K562 (cell line): ENCODE measurements at regions not wholly inside any gene's neighbourhood (a gene's known extent, or its start where the extent isn't known, plus 50 kb on each side); places are given as distances from the start of the nearest gene placed in this dataset.

Experiments
- ATAC-seq: fragments of 200-7000 bp; cut with Tn5 transposase; 3 replicates; pipeline ENCODE4 v1.9.1; 2020; ENCODE audit warnings: moderate library complexity
- BruUV-seq: library from RNA; stranded (reverse); fragments of 400-500 nt; replicated peaks from 2 replicates; lab custom pipeline; 2021; lab: Mats Ljungman, UMichigan
- CTCF ChIA-PET: fragments of 300-600 bp; formaldehyde crosslinking; extraction: SDS; loops from one replicate; lab custom pipeline; 2021; ENCODE audit warnings: low intra/inter-chr PET ratio; lab: Yijun Ruan, JAX
- POLR2A ChIA-PET: fragments of 300-600, 350-650 bp; sonication (Branson Sonifier 250); formaldehyde crosslinking; extraction: SDS; loops from one replicate; lab custom pipeline; 2021; ENCODE audit warnings: antibody characterized with exemption, inconsistent platforms; lab: Yijun Ruan, JAX
- DNase-seq, 4 experiments: peaks; one replicate each; pipeline versions ENCODE4 v3.0.0 to v3.0.0-alpha.2; 2011 to 2018; ENCODE audit warnings: low spot score in 3 of 4, mixed read lengths in 3 of 4; ENCODE audit errors: extremely low read depth in 1 of 4
- FAIRE-seq: peaks from 2 replicates; lab custom pipeline; 2011; peaks lifted over from hg19 to GRCh38; lab: Jason Lieb, UNC
- H2AFZ ChIP-seq: 2 replicates; pipeline ENCODE4 v1.6.0; 2011; ENCODE audit warnings: low read depth, low read length, control low read depth, inconsistent platforms
- H3K27ac ChIP-seq: fragments of 200-600 bp; 3 replicates; pipeline ENCODE4 v1.8.0; 2011; ENCODE audit warnings: low read depth, mild to moderate bottlenecking, control low read depth, inconsistent platforms, low read length, moderate library complexity, mixed read lengths; ENCODE audit errors: extremely low read depth
- H3K27me3 ChIP-seq, 2 experiments: fragments of 300-600 bp in 1 of 2; 2 replicates in 1 of 2; 3 replicates in 1 of 2; pipeline versions ENCODE4 v1.6.0 to v1.8.0; 2011; ENCODE audit warnings: inconsistent platforms in 2 of 2, low read length in 2 of 2, mild to moderate bottlenecking in 1 of 2, mixed read lengths in 1 of 2, moderate library complexity in 1 of 2; ENCODE audit not compliant: control insufficient read depth in 2 of 2, insufficient read depth in 2 of 2
- H3K36me3 ChIP-seq: fragments of 300-600 bp; 3 replicates; pipeline ENCODE4 v1.8.0; 2011; ENCODE audit warnings: mild to moderate bottlenecking, low read length, inconsistent platforms; ENCODE audit not compliant: control insufficient read depth, insufficient read depth
- H3K4me1 ChIP-seq, 2 experiments: fragments of 200-600 bp in 1 of 2; replicated peaks in 1 of 2; 2 replicates in 1 of 2; 3 replicates in 1 of 2; pipeline versions ENCODE4 v1.5.1 to v1.8.0; 2011; ENCODE audit warnings: inconsistent platforms in 2 of 2, low read length in 2 of 2, mild to moderate bottlenecking in 1 of 2, mixed read lengths in 1 of 2, moderate library complexity in 1 of 2; ENCODE audit not compliant: control insufficient read depth in 2 of 2, insufficient read depth in 2 of 2
- H3K4me2 ChIP-seq: 2 replicates; pipeline ENCODE4 v1.6.1; 2011; ENCODE audit warnings: low read length, control low read depth, inconsistent platforms, mixed read lengths; ENCODE audit not compliant: insufficient read depth
- H3K4me3 ChIP-seq: fragments of 200-600 bp; sonication (generic), shearing (Covaris generic); 2 replicates; pipeline ENCODE4 v1.5.1; 2016; ENCODE audit warnings: control low read depth, inconsistent platforms
- H3K79me2 ChIP-seq: fragments of 200-600 bp; 3 replicates; pipeline ENCODE4 v1.8.0; 2011; ENCODE audit warnings: low read length, inconsistent platforms; ENCODE audit not compliant: control insufficient read depth, insufficient read depth
- H3K9ac ChIP-seq, 2 experiments: 2 replicates each; pipeline versions ENCODE4 v1.6.0 to v1.6.1; 2011; ENCODE audit warnings: low read depth in 2 of 2, low read length in 2 of 2, control low read depth in 1 of 2, inconsistent platforms in 1 of 2, mild to moderate bottlenecking in 1 of 2, mixed read lengths in 1 of 2; ENCODE audit not compliant: insufficient read depth in 1 of 2
- H3K9me1 ChIP-seq: one replicate; pipeline ENCODE4 v1.6.0; 2011; ENCODE audit warnings: inconsistent platforms, mild to moderate bottlenecking, low read length, moderate library complexity; ENCODE audit not compliant: control insufficient read depth, insufficient read depth
- H3K9me3 ChIP-seq: replicated peaks from 2 replicates; pipeline ENCODE4 v1.5.1; 2011; ENCODE audit warnings: low read depth, low read length, inconsistent platforms; ENCODE audit not compliant: control insufficient read depth, insufficient read depth
- H4K20me1 ChIP-seq: replicated peaks from 2 replicates; pipeline ENCODE4 v1.6.1; 2011; ENCODE audit warnings: low read length, inconsistent platforms, mixed read lengths; ENCODE audit not compliant: control insufficient read depth, insufficient read depth
- ELF4 ChIP-seq: fragments of 450-650 bp; formaldehyde crosslinking; IDR thresholded peaks from 2 replicates; pipeline ENCODE4 v1.4.0; 2022; ENCODE audit warnings: missing genetic modification characterization
- FOXA1 ChIP-seq: fragments of 450-650 bp; IDR thresholded peaks from 2 replicates; pipeline ENCODE4 v1.6.1; 2016; ENCODE audit warnings: mild to moderate bottlenecking, borderline replicate concordance
- GABPA ChIP-seq: fragments of 200-800 bp; sonication (Bioruptor generic); conservative IDR thresholded peaks from 2 replicates; pipeline ENCODE4 v1.6.1; 2016; ENCODE audit warnings: low read depth, missing genetic modification characterization, missing compliant biosample characterization
- HDAC8 ChIP-seq: fragments of 450-650 bp; IDR thresholded peaks from 2 replicates; pipeline ENCODE4 v1.6.1; 2016; ENCODE audit warnings: mild to moderate bottlenecking, missing genetic modification characterization, moderate library complexity, missing compliant biosample characterization
- KAT2B ChIP-seq: IDR thresholded peaks from one replicate; pipeline ENCODE4 v1.6.1; 2012; ENCODE audit warnings: low read depth, mild to moderate bottlenecking, control low read depth, inconsistent platforms, low read length, moderate library complexity
- SMAD4 ChIP-seq: fragments of 250-450 bp; sonication (Bioruptor Pico); conservative IDR thresholded peaks from 2 replicates; pipeline ENCODE4 v1.8.0; 2021; ENCODE audit warnings: inconsistent platforms, mild to moderate bottlenecking, moderate library complexity
- TEAD4 ChIP-seq, 2 experiments: sonication (generic) in 1 of 2; formaldehyde crosslinking in 1 of 2; IDR thresholded peaks; 2 replicates each; pipeline versions ENCODE4 v1.6.1 to v1.8.0; 2012 to 2022; ENCODE audit warnings: borderline replicate concordance in 1 of 2, inconsistent platforms in 1 of 2, low read length in 1 of 2, mild to moderate bottlenecking in 1 of 2, missing genetic modification reagents in 1 of 2
- WGBS: fragments of 100-300 bp; shearing (Covaris generic); methylation state at CpG from one replicate; pipeline ENCODE4 v1.1.6; 2016; ENCODE audit warnings: low coverage, mixed read lengths; ENCODE audit not compliant: insufficient coverage; ENCODE audit errors: missing lambda C conversion rate; 5-methylcytosine and 5-hydroxymethylcytosine counted together
- in situ Hi-C: fragments of 300-500 bp; cut with MboI; formaldehyde crosslinking; loops from 4 replicates; pipeline ENCODE4 v1.15.0; 2018; ENCODE audit warnings: inconsistent platforms, mixed read lengths
- intact Hi-C: fragments of 100-400 bp; cut with micrococcal nuclease; formaldehyde crosslinking; loops from 2 replicates; pipeline ENCODE4 v1.14.2; 2022
- TF ChIP-seq, protein P1 (sequence below): sonication (generic); formaldehyde crosslinking; IDR thresholded peaks from 2 replicates; pipeline ENCODE4 v1.8.0; 2023; ENCODE audit warnings: mild to moderate bottlenecking, missing genetic modification reagents
- TF ChIP-seq, protein P2 (sequence below): fragments of 250-450 bp; sonication (Bioruptor Pico); IDR thresholded peaks from 2 replicates; pipeline ENCODE4 v1.8.0; 2022; ENCODE audit warnings: moderate library complexity, mild to moderate bottlenecking, inconsistent platforms
- TF ChIP-seq, protein P3 (sequence below): sonication (generic); formaldehyde crosslinking; IDR thresholded peaks from 2 replicates; pipeline ENCODE4 v1.8.1; 2023; ENCODE audit warnings: mild to moderate bottlenecking, missing genetic modification reagents
- TF ChIP-seq, protein P4 (sequence below): sonication (generic); formaldehyde crosslinking; IDR thresholded peaks from 2 replicates; pipeline ENCODE4 v1.8.0; 2022; ENCODE audit warnings: missing genetic modification reagents, mild to moderate bottlenecking, borderline replicate concordance
- TF ChIP-seq, protein P5 (sequence below): fragments of 250-450 bp; sonication (Bioruptor Pico); IDR thresholded peaks from 2 replicates; pipeline ENCODE4 v1.8.0; 2021; ENCODE audit warnings: mild to moderate bottlenecking, moderate library complexity

DNA sequence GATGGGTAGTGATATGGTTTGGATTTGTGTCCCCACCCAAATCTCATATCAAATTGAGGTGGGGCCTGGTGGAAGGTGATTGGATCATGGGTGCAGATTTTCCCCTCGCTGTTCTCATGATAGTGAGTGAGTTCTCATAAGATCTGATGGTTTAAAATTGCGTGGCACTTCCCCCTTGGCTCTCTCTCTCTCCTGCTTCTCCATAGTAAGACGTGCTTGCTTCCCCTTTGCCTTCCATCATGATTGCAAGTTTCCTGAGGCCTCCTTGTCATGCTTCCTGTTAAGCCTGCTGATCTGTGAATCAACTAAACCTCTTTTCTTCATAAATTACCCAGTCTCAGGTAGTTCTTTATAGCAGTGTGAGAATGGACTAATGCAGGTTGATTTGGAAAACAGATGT lies 223.2 kb upstream of the APCDD1 start (continued):
- TF ChIP-seq, protein P1, sequence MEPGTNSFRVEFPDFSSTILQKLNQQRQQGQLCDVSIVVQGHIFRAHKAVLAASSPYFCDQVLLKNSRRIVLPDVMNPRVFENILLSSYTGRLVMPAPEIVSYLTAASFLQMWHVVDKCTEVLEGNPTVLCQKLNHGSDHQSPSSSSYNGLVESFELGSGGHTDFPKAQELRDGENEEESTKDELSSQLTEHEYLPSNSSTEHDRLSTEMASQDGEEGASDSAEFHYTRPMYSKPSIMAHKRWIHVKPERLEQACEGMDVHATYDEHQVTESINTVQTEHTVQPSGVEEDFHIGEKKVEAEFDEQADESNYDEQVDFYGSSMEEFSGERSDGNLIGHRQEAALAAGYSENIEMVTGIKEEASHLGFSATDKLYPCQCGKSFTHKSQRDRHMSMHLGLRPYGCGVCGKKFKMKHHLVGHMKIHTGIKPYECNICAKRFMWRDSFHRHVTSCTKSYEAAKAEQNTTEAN (CRISPR knock-in tag) = no peak
- TF ChIP-seq, protein P2, sequence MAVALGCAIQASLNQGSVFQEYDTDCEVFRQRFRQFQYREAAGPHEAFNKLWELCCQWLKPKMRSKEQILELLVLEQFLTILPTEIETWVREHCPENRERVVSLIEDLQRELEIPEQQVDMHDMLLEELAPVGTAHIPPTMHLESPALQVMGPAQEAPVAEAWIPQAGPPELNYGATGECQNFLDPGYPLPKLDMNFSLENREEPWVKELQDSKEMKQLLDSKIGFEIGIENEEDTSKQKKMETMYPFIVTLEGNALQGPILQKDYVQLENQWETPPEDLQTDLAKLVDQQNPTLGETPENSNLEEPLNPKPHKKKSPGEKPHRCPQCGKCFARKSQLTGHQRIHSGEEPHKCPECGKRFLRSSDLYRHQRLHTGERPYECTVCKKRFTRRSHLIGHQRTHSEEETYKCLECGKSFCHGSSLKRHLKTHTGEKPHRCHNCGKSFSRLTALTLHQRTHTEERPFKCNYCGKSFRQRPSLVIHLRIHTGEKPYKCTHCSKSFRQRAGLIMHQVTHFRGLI (CRISPR knock-in tag) = no peak
- TF ChIP-seq, all 486 proteins: peak for 0

DNA sequence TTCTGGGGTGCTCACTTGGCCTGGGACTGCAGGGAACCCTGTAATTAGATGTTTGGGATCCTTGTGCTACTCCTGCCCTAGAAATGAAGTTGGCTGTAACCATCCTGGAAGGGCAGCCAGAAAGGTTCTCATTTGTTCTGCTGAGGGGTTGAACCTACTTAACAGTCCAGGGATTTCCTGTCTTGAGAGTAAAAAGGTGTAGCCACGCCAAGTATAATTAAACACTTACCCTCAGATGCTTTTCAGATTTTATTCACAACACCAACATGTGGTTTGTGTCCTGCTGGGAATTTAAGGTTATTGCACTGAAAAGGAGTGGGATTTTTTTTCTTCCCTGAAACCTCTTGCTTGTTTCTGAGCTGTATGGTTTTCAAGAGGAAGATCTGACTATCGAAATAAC lies 222.4 kb upstream of the APCDD1 start:
- Histone ChIP-seq H3K4me3 (no peak overlapping the region), H3K9me1 (no peaks in the 10 kb centered on the region), H4K20me1 (no peaks in the 10 kb centered on the region), H3K9ac (no peak overlapping the region), H3K27ac (no peak overlapping the region), H3K4me2 (no peak overlapping the region), H3K79me2 (no peaks in the 10 kb centered on the region), H3K36me3 (no peaks in the 10 kb centered on the region), H2AFZ (no peak overlapping the region), H3K27me3 (no peaks in the 10 kb centered on the region), H3K9me3 (no peaks in the 10 kb centered on the region), H3K4me1 (no peaks in the 10 kb centered on the region)
- no peak for ATAC-seq
- WGBS = 0% methylated on average over 2 of the region's 2 CpGs
- CTCF ChIA-PET = no interaction called here
- DNase-seq = no peak
- intact Hi-C loops = no loop called here
- POLR2A ChIA-PET = interaction anchor here (0.6 kb wide), 1 partner anchor 210 kb away, joined by 3 read pairs; no protein-coding TSS in a partner anchor
- no peak for FAIRE-seq
- BruUV-seq = no TSS peak
- in situ Hi-C loops = no loop called here
- TF ChIP-seq KAT2B (no peak), TEAD4 (IDR thresholded peaks at IDR 0.05; ENCODE audit: low read length) (no peak), TEAD4 (CRISPR knock-in tag; IDR thresholded peaks at IDR 0.05; ENCODE audit: borderline replicate concordance) (no peak), ELF4 (no peak), HDAC8 (tag) (no peak), SMAD4 (CRISPR knock-in tag) (no peak), FOXA1 (no peak), GABPA (tag) (no peak)
- TF ChIP-seq, protein P3, sequence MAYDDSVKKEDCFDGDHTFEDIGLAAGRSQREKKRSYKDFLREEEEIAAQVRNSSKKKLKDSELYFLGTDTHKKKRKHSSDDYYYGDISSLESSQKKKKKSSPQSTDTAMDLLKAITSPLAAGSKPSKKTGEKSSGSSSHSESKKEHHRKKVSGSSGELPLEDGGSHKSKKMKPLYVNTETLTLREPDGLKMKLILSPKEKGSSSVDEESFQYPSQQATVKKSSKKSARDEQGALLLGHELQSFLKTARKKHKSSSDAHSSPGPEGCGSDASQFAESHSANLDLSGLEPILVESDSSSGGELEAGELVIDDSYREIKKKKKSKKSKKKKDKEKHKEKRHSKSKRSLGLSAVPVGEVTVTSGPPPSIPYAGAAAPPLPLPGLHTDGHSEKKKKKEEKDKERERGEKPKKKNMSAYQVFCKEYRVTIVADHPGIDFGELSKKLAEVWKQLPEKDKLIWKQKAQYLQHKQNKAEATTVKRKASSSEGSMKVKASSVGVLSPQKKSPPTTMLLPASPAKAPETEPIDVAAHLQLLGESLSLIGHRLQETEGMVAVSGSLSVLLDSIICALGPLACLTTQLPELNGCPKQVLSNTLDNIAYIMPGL (CRISPR knock-in tag) = no peak
- TF ChIP-seq, protein P4, sequence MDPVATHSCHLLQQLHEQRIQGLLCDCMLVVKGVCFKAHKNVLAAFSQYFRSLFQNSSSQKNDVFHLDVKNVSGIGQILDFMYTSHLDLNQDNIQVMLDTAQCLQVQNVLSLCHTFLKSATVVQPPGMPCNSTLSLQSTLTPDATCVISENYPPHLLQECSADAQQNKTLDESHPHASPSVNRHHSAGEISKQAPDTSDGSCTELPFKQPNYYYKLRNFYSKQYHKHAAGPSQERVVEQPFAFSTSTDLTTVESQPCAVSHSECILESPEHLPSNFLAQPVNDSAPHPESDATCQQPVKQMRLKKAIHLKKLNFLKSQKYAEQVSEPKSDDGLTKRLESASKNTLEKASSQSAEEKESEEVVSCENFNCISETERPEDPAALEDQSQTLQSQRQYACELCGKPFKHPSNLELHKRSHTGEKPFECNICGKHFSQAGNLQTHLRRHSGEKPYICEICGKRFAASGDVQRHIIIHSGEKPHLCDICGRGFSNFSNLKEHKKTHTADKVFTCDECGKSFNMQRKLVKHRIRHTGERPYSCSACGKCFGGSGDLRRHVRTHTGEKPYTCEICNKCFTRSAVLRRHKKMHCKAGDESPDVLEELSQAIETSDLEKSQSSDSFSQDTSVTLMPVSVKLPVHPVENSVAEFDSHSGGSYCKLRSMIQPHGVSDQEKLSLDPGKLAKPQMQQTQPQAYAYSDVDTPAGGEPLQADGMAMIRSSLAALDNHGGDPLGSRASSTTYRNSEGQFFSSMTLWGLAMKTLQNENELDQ (CRISPR knock-in tag) = no peak
- TF ChIP-seq, protein P5, sequence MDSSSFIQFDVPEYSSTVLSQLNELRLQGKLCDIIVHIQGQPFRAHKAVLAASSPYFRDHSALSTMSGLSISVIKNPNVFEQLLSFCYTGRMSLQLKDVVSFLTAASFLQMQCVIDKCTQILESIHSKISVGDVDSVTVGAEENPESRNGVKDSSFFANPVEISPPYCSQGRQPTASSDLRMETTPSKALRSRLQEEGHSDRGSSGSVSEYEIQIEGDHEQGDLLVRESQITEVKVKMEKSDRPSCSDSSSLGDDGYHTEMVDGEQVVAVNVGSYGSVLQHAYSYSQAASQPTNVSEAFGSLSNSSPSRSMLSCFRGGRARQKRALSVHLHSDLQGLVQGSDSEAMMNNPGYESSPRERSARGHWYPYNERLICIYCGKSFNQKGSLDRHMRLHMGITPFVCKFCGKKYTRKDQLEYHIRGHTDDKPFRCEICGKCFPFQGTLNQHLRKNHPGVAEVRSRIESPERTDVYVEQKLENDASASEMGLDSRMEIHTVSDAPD = no peak
